CD4-positive, alpha-beta T cell (primary cell): ENCODE measurements at regions not wholly inside any gene's neighbourhood (a gene's known extent, or its start where the extent isn't known, plus 50 kb on each side); places are given as distances from the start of the nearest gene placed in this dataset.
A peak's percentile ranks its signal among the peaks of the same experiment; 100 is the strongest.

Source experiments
- ATAC-seq: fragments of 200-7000 bp; cut with Tn5 transposase; one replicate; pipeline ENCODE4 v1.10.0; 2022; ENCODE audit warnings: mild to moderate bottlenecking; ENCODE audit not compliant: poor library complexity
- CTCF ChIA-PET: fragments of 350-600 bp; sonication (Branson Sonifier 250); formaldehyde crosslinking; loops from one replicate; lab custom pipeline; 2021; ENCODE audit warnings: antibody characterized with exemption, inconsistent platforms; lab: Charles Lee
- POLR2A ChIA-PET: fragments of 350-600 bp; sonication (Branson Sonifier 250); formaldehyde crosslinking; loops from one replicate; lab custom pipeline; 2021; ENCODE audit warnings: antibody characterized with exemption, inconsistent platforms; lab: Charles Lee
- DNase-seq, 14 experiments: peaks; one replicate each; pipeline ENCODE4 v3.0.0-alpha.2; 2013 to 2020; ENCODE audit warnings: mixed read lengths in 2 of 14
- H3K27ac ChIP-seq, 2 donors: one replicate each; pipeline versions ENCODE4 v1.5.1 to v1.7.0; 2013; ENCODE audit warnings: low read length in 2 of 2, low read depth in 1 of 2, mild to moderate bottlenecking in 1 of 2
- H3K27me3 ChIP-seq, 2 experiments: 1 replicate in 1 of 2; 2 replicates in 1 of 2; pipeline versions ENCODE4 v1.6.1 to v1.7.0; 2013; ENCODE audit warnings: low read length in 2 of 2, control low read depth in 1 of 2, mild to moderate bottlenecking in 1 of 2, moderate library complexity in 1 of 2; ENCODE audit not compliant: insufficient read depth in 2 of 2, control insufficient read depth in 1 of 2
- H3K36me3 ChIP-seq: one replicate; pipeline ENCODE4 v1.6.1; 2013; ENCODE audit warnings: low read length, control low read depth; ENCODE audit not compliant: insufficient read depth
- H3K4me1 ChIP-seq: one replicate; pipeline ENCODE4 v1.6.1; 2013; ENCODE audit warnings: low read length, control low read depth; ENCODE audit not compliant: insufficient read depth
- H3K4me3 ChIP-seq: one replicate; pipeline ENCODE4 v1.5.1; 2013; ENCODE audit warnings: mild to moderate bottlenecking, low read length, moderate library complexity
- H3K9me3 ChIP-seq, 2 experiments: 1 replicate in 1 of 2; 2 replicates in 1 of 2; pipeline versions ENCODE4 v1.6.1 to v1.7.0; 2013; ENCODE audit warnings: low read length in 2 of 2, mild to moderate bottlenecking in 2 of 2, control low read depth in 1 of 2, moderate library complexity in 1 of 2; ENCODE audit not compliant: control insufficient read depth in 1 of 2, insufficient read depth in 1 of 2
- H3K27ac Mint-ChIP-seq: one replicate; pipeline ENCODE4 v1.8.0; 2020; ENCODE audit warnings: mixed read lengths
- H3K27me3 Mint-ChIP-seq: one replicate; pipeline ENCODE4 v1.8.0; 2021; ENCODE audit warnings: mixed read lengths
- H3K36me3 Mint-ChIP-seq: one replicate; pipeline ENCODE4 v1.8.0; 2021; ENCODE audit warnings: low read depth, mixed read lengths
- H3K4me1 Mint-ChIP-seq: one replicate; pipeline ENCODE4 v1.8.0; 2021; ENCODE audit warnings: low read depth, mixed read lengths
- H3K4me3 Mint-ChIP-seq: one replicate; pipeline ENCODE4 v1.8.0; 2020; ENCODE audit warnings: mild to moderate bottlenecking, mixed read lengths
- H3K9me3 Mint-ChIP-seq: one replicate; pipeline ENCODE4 v1.8.0; 2020; ENCODE audit warnings: mixed read lengths
- CTCF ChIP-seq: fragments of 200-600 bp; IDR thresholded peaks from one replicate; pipeline ENCODE4 v1.8.0; 2022; ENCODE audit warnings: antibody characterized with exemption, mild to moderate bottlenecking
- intact Hi-C, 2 experiments: fragments of 100-400 bp; cut with DNase I in 1 of 2; cut with micrococcal nuclease in 1 of 2; formaldehyde crosslinking; loops; one replicate each; pipeline versions ENCODE4 v1.15.1 to v1.9.0; 2023 to 2025; cut with DNase I, micrococcal nuclease

GRCh38 chr12:91993287-91994017 lies 152.2 kb downstream of the BTG1 start:
- H3K4me3 ChIP-seq = no peak overlapping the region
- DNase-seq (no peak), ATAC-seq (no peak)
- H3K36me3 ChIP-seq = no peaks in the 10 kb centered on the region
- Mint-ChIP-seq H3K4me1 (peaks cover 63% of the 10 kb centered on the region), H3K9me3 (peaks cover 5% of the 10 kb centered on the region), H3K27me3 (no peaks in the 10 kb centered on the region), H3K4me3 (no peak overlapping the region), H3K36me3 (peaks cover 6% of the 10 kb centered on the region), H3K27ac (no peak overlapping the region)
- ChIA-PET POLR2A (interaction anchor here (2.8 to 9.3 kb wide), 2 partner anchors 144 to 151 kb away, joined by 14 to 112 read pairs; partner anchors contain the start of gene BTG1), CTCF (no interaction called here)
- TF ChIP-seq CTCF = no peak
- H3K27me3 ChIP-seq = no peaks in the 10 kb centered on the region
- intact Hi-C loops = loop anchor here (5.0 to 10.0 kb wide), 2 partner anchors 221 to 659 kb away; no protein-coding TSS in a partner anchor
- peaks cover 3% of the 10 kb centered on the region for H3K4me1 ChIP-seq
- H3K9me3 ChIP-seq = no peaks in the 10 kb centered on the region
- H3K27ac ChIP-seq = no peak overlapping the region

GRCh38 chr12:91991399-91992187 lies 154.1 kb downstream of the BTG1 start:
- intact Hi-C loops = loop anchor here (1.0 to 10.0 kb wide), 5 partner anchors 150 to 661 kb away; no protein-coding TSS in a partner anchor
- Histone ChIP-seq H3K27me3 (no peaks in the 10 kb centered on the region), H3K4me3 (no peak overlapping the region), H3K36me3 (no peaks in the 10 kb centered on the region), H3K27ac (no peak overlapping the region), H3K9me3 (no peaks in the 10 kb centered on the region), H3K4me1 (peaks cover 3% of the 10 kb centered on the region)
- DNase-seq (peak in 3 of 14 experiments; percentile 72 to 79 (median 76)), ATAC-seq (peak; percentile 89)
- POLR2A ChIA-PET = interaction anchor here (0.6 to 9.3 kb wide), 12 partner anchors 8 to 265 kb away, joined by 3 to 112 read pairs (median 4); partner anchors contain the start of gene BTG1
- peak overlapping the region; percentile 6 for H3K4me3 Mint-ChIP-seq
- peak; percentile 58 for TF ChIP-seq CTCF
- H3K36me3 Mint-ChIP-seq = no peaks in the 10 kb centered on the region
- no peaks in the 10 kb centered on the region for H3K9me3 Mint-ChIP-seq
- CTCF ChIA-PET = interaction anchor here (0.8 to 2.3 kb wide), 2 partner anchors 47 to 152 kb away, joined by 3 to 7 read pairs; no protein-coding TSS in a partner anchor
- peaks cover 75% of the 10 kb centered on the region for H3K4me1 Mint-ChIP-seq
- H3K27me3 Mint-ChIP-seq = no peaks in the 10 kb centered on the region
- H3K27ac Mint-ChIP-seq = peak overlapping the region; percentile 59

GRCh38 chr12:91990525-91990924 lies 155.1 kb downstream of the BTG1 start:
- intact Hi-C loops = loop anchor here (2.0 to 10.0 kb wide), 3 partner anchors 224 to 662 kb away; no protein-coding TSS in a partner anchor
- Histone ChIP-seq H3K4me3 (no peak overlapping the region), H3K9me3 (no peaks in the 10 kb centered on the region), H3K27ac (no peak overlapping the region), H3K36me3 (no peaks in the 10 kb centered on the region), H3K4me1 (peaks cover 6% of the 10 kb centered on the region), H3K27me3 (no peaks in the 10 kb centered on the region)
- DNase-seq (no peak), ATAC-seq (no peak)
- ChIA-PET CTCF (interaction anchor here (2.3 kb wide), 1 partner anchor 153 kb away, joined by 7 read pairs; no protein-coding TSS in a partner anchor), POLR2A (interaction anchor here (0.6 to 9.3 kb wide), 5 partner anchors 38 to 192 kb away, joined by 3 to 112 read pairs (median 3); partner anchors contain the start of gene BTG1)
- H3K4me1 Mint-ChIP-seq = peaks cover 86% of the 10 kb centered on the region
- H3K4me3 Mint-ChIP-seq = peak overlapping the region; percentile 20
- H3K27ac Mint-ChIP-seq = peak overlapping the region; percentile 68
- H3K9me3 Mint-ChIP-seq = no peaks in the 10 kb centered on the region
- H3K36me3 Mint-ChIP-seq = no peaks in the 10 kb centered on the region
- TF ChIP-seq CTCF = no peak
- H3K27me3 Mint-ChIP-seq = no peaks in the 10 kb centered on the region
